Skeletal muscle cell (primary cell): ENCODE measurements at regions not wholly inside any gene's neighbourhood (a gene's known extent, or its start where the extent isn't known, plus 50 kb on each side); places are given as distances from the start of the nearest gene placed in this dataset.
"Not testable (repeated sequence)": the region's sequence is repeated elsewhere in the genome, so short reads cannot be mapped to it uniquely, and the experiment has no call there.

Source experiments
- DNase-seq: peaks from one replicate; pipeline ENCODE4 v3.0.0-alpha.2; 2010; ENCODE audit warnings: low read depth
- H3K4me3 ChIP-seq: 2 replicates; pipeline ENCODE4 v1.5.1; 2011; ENCODE audit warnings: low read depth, mild to moderate bottlenecking, control low read depth, low read length, moderate library complexity

DNA sequence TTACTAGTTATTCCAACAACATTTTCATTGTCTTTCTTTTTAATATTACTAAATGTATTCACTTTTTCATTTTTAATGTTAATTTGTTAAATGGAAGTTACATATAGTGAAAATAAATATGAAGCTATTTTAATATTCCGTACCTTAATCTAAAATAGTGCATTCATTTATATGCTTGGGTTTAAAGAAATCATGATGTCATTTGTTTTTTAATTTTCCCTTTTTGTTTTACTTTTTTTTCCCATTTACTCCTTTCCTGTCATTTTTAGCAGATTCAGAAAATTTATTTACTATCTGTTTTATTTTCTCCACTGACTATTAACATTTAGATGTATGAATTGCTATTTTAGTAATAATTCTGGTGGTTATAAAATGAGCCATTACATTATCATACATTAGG lies 183.0 kb upstream of the CDH9 start:
- no peak overlapping the region for H3K4me3 ChIP-seq
- no peak for DNase-seq

DNA sequence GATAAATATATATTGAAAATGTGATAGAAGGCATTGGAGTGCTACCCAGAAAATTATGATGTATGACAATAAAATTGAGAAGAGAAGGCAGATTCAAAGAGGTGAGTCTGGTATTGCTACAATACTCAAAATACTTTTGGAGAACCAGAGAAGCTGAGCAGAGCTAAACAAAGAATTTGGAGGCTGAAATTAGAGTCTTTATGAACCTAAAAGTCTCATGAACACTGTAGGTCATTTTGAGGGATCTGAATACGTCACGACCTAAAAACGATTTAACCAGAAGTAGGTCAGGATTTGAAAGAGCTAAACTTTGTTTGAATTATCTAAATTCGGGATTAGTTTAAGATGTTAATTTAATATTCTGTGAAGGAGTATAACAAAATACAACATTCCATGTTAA lies 182.4 kb upstream of the CDH9 start:
- DNase-seq = no peak
- H3K4me3 ChIP-seq = no peak overlapping the region

DNA sequence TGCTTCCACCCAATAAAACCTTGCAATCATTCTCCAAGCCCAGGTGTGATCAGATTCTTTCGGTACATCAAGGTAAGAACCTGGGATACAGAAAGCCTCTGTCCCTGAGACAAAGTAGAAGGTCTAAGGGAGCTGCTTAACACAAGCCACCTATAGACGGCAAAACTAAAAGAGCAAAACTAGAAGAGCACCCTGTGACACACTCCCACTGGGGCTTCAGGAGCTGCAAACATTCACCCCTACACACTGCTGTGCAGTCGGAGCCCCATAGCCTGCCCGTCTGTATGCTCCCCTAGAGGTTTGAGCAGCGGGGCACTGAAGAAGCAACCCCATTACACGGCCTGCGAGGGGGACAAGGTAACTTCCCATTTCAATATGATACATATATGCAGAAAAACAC lies 179.6 kb upstream of the CDH9 start:
- DNase-seq = no peak
- no peak overlapping the region for H3K4me3 ChIP-seq

DNA sequence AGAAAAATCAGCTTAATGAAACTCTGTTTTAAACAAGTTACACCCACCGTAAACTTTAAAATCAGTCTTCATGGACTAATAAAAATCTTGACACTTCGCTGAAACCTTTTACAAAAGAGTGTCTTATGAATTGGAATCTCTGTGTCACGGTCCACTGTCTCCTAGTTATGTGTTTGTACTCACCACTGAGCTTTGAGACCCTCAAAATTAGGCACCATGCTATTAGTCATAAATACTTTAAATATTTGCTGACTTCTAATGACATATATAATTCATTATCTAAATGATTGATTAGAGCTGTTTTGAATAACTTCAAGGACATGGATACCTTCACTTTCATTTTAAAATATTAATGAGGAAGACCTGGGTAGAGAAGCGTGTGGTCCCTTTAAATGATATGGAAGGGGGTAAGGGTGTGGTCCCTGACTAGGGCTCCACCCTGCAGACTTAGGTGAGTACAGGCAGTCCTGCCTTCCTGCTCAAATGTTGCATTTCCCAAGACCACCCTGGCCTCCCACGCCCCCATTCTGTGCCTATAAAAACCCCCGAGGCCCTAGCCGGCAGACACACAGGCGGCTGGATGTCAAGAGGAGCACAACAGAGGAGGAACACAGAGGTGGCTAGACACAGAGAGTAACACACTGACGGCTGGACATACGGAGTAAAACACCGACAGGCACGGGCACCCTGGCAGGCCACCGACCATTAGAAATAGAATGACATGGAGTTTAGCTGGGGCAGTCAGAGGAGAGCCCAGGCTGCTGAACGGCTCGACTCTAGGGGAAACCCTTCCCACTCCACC lies 179.0 kb upstream of the CDH9 start:
- DNase-seq = no peak
- no peak overlapping the region for H3K4me3 ChIP-seq

DNA sequence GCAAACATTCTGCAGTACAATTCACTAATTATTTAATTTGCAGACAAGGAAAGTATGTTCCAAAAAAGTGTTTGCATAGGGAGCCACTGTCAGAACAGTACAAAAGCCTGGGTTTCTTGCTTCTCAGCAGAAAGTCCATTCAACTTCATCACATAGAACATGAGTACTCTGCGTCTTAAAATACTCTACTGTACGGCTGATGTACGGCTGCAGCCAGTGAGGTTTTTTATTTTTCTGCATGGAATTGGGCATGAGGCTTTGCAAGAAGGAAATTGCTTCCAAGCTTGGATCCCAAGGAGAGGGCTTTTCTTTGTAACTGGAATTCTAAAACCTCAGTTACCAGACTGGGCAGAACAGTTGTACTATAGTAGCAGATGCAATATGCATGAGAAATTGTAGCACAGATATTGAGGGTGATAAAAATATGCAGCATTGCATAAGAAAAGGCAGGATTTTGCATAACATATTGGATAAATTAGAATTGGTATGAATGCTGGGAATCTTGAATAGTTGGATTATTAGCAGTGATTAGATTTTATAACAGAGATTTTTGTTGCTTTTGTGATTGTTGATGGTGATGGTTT lies 178.1 kb upstream of the CDH9 start:
- no peak overlapping the region for H3K4me3 ChIP-seq
- no peak for DNase-seq

DNA sequence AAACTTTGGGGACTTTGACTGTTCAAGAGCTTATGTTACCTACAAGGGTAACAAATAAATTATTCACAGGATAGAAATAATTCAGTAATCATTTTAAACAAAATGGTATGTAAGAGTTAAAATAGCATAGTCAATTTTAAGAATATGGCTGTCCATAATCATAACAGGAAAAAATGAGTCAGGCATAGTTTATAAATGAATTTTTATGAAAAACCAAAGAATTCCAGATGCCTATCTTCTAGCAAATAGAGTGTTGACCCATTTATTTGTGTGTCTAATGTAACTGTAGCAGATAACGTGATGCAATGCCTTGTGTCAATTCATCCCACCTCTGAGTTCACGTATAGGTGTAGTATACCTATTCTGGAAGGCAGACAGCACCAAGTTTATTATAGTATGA lies 169.7 kb upstream of the CDH9 start:
- H3K4me3 ChIP-seq = no peak overlapping the region
- no peak for DNase-seq

DNA sequence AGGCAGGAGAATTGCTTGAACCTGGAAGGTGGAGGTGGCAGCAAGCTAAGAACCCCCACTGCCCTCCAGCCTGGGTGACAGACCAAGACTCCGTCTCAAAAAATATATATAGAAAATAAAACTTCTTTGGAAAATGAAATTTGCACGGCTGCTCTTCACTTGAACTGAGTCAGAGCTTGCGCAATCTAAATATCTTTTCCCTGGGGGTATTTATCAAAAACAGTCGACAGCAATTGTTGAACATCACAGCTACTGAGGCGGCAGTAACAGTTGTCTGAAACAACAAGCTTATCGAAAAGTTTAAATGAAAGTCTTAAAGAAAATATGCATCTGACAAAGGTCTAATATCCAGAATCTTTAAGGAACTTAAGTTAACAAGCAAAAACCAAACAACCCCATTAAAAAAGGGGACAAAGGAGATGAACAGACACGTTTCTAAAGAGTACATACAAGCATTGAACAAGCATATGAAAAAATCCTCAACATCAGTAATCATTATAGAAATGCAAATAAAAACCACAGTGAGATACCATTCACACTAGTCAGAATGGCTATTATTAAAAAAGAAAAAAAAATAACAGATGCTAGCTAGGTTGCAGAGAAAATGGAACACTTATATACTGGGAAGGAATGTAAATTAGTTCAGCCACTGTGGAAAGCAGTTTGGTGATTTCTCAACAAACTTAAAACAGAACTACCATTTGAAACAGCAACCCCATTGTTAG lies 153.6 kb upstream of the CDH9 start:
- H3K4me3 ChIP-seq = no peak overlapping the region
- DNase-seq = peak; percentile 19

DNA sequence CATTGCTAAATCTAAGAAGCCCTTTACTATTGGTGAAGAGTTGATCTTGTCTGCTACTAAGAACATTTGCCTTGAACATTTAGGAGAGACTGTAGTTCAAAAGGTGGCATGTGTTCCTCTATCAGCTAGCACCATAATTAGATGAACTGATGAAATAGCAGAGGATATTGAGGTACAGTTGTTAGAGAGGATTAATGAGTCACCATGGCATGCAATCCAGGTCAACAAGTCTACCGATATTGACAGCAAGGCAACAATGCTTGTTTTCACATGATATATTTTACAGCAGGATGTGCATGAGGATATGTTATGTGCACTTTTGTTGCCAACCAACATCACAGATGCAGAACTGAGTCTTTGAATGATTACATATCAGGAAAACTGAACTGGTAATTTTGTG lies 134.3 kb upstream of the CDH9 start:
- DNase-seq = no peak

DNA sequence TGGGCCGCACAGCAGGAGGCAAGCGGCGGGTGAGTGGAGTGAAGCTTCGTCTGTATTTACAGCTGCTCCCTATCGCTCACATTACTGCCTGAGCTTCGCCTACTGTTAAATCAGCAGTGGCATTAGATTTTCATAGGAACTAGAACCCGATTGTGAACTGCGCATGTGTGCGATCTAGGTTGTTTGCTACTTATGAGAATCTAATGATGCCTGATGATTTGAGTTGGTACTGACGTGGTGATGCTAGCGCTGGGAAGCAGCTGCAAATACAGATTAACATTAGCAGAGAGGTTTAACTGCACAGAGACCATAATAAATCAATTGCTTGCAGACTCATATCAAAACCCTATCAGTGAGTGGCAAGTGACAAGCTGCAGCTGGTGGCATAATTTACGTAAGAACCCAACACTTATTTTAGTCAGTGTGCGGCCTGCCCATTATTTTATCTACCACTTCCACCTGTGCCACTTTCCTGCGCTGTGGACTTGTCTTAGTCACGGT lies 133.4 kb upstream of the CDH9 start:
- H3K4me3 ChIP-seq = no peak overlapping the region
- no peak for DNase-seq

More for the DNA sequence above, 134.3 kb upstream of the CDH9 start:
- H3K4me3 ChIP-seq = no peak overlapping the region

DNA sequence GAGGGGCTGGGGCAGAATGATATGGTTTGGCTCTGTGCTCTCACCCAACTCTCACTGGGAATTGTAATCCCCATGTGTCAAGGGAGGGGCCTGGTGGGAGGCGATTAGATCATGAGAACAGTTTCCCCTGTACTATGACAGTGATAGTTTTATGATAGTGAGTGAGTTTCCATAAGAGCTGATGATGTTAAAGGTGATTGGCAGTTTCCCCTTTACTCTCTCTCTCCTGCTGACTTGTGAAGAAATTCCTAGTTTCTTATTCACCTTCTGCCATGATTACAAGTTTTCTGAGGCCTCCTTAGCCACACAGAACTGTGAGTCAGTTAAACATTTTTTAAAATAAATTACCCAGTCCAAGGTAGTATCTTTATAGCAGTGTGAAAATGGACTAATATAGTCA lies 120.4 kb upstream of the CDH9 start:
- no peak overlapping the region for H3K4me3 ChIP-seq
- DNase-seq = peak; percentile 15

DNA sequence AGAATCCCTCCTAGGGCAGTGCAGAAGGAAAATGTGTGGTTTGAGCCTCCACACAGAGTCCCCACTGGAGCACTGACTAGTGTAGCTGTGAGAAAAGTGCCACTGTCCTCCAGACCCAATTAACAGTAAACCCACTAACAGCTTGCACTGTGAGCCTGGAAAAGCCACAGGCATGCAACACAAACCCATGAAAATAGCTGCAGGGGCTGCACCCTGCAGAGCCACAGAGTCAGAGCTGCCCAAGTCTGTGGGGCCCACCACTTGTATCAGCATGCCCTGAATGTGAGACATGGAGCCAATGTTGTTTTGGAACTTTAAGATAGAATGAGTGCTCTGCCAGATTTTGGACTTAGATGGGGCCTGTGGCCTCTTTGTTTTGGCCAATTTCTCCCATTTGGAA lies 119.8 kb upstream of the CDH9 start:
- no peak for DNase-seq
- no peak overlapping the region for H3K4me3 ChIP-seq

DNA sequence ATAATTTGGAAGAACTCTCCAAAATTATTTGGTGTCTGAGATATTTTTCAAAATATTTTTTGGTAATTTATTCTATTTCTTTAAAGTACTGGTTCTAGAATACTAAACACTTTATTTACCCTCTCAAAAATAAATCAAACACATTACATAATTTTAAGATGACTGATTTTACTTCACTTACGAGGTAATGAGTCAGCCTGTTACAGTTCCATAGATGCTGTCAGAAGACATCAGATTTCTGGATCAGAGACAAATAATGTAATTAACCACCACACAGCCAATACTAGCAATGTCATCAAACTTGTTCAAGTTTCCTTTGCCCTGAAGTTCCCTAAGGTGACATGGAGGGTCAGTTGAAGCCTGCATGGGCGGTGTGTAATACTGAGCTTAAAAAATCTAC lies 106.1 kb upstream of the CDH9 start:
- DNase-seq = no peak
- no peak overlapping the region for H3K4me3 ChIP-seq

DNA sequence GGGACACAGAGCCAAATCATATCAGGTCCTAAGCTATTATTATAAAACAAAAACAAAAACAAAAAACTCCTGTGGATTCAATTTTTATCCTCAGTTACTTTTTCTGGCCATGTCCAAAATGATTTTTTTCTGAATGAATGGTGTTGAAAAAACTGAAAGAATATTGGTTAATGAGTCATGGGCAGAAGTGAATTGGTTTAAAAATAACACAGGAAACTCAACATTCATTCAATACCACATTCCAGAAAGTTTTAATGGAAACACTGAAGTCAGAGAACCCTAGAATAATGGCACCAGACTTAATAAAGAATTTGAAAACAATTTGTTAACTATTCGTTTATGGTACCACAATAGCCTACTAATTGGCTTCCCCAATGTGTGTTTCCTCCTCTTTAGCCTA lies 102.4 kb upstream of the CDH9 start:
- H3K4me3 ChIP-seq = no peak overlapping the region
- DNase-seq = no peak

DNA sequence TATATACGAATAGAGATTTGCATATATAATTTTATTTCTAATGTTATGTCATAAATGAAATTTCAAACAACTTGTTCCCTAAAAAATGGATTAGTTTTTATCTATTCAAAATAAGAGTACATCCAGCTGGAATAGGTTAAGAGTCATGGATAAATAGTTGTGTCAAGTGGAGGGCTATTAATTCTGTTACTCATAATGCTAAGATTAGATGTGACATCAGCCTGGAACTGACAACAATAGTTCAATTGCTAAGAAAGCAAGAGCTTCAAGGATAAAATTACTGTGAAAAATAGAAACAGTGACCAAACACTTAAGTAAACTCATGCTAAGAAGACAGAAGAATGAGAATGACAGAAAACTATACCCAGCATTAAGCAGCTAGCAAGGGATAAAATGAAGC lies 92.2 kb upstream of the CDH9 start:
- no peak overlapping the region for H3K4me3 ChIP-seq
- no peak for DNase-seq

DNA sequence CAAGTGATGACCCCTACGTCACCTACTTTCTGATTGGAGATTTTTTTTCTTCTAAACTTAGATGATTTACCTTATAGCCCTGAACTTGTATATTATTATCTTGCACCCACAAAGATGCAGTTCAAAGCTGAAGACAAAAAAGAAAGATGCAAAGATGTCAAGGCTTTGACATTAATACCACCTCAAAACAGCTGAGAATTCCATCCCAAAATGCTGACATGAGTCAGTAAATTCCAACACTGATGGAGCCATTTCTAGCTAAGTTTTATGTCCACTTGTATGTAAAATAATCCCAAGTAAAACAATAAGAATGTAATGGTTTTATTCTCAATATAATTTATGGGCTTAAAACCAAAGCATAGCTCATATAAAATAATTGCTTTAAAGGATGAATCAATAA lies 91.5 kb upstream of the CDH9 start:
- no peak for DNase-seq
- no peak overlapping the region for H3K4me3 ChIP-seq

DNA sequence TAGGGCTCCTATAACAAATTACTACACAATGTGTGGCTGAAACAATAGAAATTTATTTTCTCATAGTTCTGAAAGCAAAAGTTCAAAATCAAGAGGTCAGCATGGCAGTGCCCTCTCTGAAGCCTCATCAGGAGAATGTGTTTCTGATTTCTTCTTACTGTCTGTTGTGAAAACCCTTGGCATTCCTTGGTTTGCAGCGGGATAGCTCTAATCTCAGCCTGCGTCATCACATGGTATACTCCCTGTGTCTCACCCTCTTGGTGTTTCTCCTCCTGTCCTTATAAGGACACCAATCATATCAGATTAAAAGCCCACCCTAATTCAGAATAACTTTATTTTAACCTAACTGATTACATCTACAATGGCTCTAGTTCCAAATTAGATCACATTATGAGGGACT lies 87.5 kb upstream of the CDH9 start:
- DNase-seq = no peak

DNA sequence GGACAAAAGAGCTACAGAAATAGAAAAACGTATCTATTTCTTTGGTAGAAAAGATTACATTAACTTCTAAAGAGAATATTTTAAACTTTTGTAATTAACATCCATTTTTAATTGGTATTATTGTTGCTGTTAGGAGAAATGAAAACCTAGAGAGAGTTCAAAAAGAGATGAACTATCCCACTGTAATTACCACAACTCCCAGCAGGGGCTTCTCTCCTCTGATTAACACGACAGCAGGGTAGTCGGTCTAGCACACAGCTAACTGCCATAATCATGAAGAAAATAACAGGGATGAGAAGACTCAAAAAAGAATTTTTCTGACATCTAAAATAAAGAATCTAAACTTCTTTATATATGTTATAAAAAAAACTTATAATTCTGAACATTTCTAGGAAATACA lies 86.2 kb upstream of the CDH9 start:
- H3K4me3 ChIP-seq = no peak overlapping the region
- no peak for DNase-seq

More for the DNA sequence above, 87.5 kb upstream of the CDH9 start:
- H3K4me3 ChIP-seq = no peak overlapping the region

DNA sequence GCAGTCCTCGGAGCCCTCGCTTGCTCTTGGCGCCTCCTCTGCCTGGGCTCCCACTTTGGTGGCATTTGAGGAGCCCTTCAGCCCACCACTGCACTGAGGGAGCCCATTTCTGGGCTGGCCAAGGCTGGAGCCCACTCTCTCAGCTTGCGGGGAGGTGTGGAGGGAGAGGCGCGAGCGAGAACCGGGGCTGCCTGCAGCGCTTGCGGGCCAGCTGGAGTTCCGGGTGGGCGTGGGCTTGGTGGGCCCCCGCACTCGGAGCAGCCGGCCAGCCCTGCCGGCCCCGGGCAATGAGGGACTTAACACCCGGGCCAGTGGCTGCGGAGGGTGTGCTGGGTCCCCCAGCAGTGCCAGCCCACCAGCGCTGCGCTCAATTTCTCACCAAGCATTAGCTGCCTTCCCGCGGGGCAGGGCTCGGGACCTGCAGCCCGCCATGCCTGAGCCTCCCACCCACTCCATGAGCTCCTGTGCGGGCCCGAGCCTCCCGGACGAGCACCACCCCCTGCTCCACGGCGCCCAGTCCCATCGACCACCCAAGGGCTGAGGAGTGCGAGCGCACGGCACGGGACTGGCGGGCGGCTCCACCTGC lies 81.4 kb upstream of the CDH9 start:
- H3K4me3 ChIP-seq = not testable (repeated sequence)

DNA sequence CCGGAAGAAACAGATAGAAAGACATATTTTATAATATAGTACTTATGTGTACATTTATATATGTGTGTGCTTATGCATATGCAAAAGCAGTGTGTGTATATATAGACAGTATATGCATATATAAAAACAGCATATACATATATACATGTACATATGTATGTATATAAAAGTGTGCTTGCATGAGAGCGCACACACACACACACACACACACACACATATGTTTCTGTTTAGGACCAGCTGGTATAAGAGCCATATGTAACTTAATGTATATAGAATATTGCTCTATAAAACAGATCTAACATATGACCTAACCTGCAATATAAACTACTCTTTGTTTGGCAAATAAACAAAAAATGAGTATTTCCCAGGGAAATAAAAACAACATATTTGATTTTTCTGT lies 65.1 kb upstream of the CDH9 start:
- DNase-seq = no peak
- H3K4me3 ChIP-seq = no peak overlapping the region

More for the DNA sequence above, 81.4 kb upstream of the CDH9 start:
- DNase-seq = not testable (repeated sequence)

DNA sequence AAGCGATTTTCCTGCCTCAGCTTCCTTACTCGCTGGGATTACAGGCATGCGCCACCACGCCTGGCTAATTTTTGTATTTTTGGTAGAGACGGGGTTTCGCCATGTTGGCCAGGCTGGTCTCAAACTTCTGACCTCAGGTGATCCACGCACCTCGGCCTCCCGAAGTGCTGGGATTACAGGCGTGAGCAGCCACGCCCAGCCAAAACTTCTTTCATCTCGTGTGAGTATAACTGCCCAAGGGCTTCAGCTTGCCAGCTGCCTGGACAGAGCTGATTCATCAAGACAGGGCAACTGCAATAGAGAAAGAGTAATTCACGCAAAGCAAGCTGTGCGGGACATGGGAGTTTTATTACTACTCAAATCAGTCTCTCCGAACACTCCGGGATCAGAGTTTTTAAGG lies 57.4 kb upstream of the CDH9 start:
- not testable (repeated sequence) for DNase-seq, H3K4me3 ChIP-seq
